WTC11 (cell line): ENCODE measurements at regions not wholly inside any gene's neighbourhood (a gene's known extent, or its start where the extent isn't known, plus 50 kb on each side); places are given as distances from the start of the nearest gene placed in this dataset.
A peak's percentile ranks its signal among the peaks of the same experiment; 100 is the strongest.

Experiments used
- ATAC-seq: fragments of 200-7000 bp; cut with Tn5 transposase; 2 replicates; pipeline ENCODE4 v1.10.0; 2021; ENCODE audit warnings: mild to moderate bottlenecking, moderate library complexity
- CTCF ChIA-PET: fragments of 300-600 bp; sonication (Branson Sonifier 250); formaldehyde crosslinking; loops from one replicate; lab custom pipeline; 2021; ENCODE audit warnings: antibody characterized with exemption; lab: Charles Lee
- POLR2A ChIA-PET: fragments of 350-600 bp; sonication (Branson Sonifier 250); formaldehyde crosslinking; loops from one replicate; lab custom pipeline; 2021; ENCODE audit warnings: antibody characterized with exemption; lab: Charles Lee
- DNase-seq: peaks from one replicate; pipeline ENCODE4 v3.0.0; 2021; ENCODE audit warnings: low spot score
- H3K27ac Mint-ChIP-seq: 2 replicates; pipeline ENCODE4 v1.8.0; 2021; ENCODE audit warnings: mixed read lengths
- H3K27me3 Mint-ChIP-seq: 2 replicates; pipeline ENCODE4 v1.8.0; 2021; ENCODE audit warnings: low read depth, mild to moderate bottlenecking, moderate library complexity, mixed read lengths
- H3K36me3 Mint-ChIP-seq: 2 replicates; pipeline ENCODE4 v1.8.0; 2021; ENCODE audit warnings: mixed read lengths
- H3K4me1 Mint-ChIP-seq: 2 replicates; pipeline ENCODE4 v1.8.0; 2022; ENCODE audit warnings: mixed read lengths
- H3K4me3 Mint-ChIP-seq: 2 replicates; pipeline ENCODE4 v1.8.0; 2021; ENCODE audit warnings: mild to moderate bottlenecking, moderate library complexity, mixed read lengths
- H3K9me3 Mint-ChIP-seq: 2 replicates; pipeline ENCODE4 v1.8.0; 2021; ENCODE audit warnings: mixed read lengths
- ATF1 ChIP-seq: sonication (generic); formaldehyde crosslinking; IDR thresholded peaks from 2 replicates; pipeline ENCODE4 v1.8.1; 2023; ENCODE audit warnings: mild to moderate bottlenecking, moderate library complexity, missing genetic modification reagents
- CBFB ChIP-seq: sonication (generic); formaldehyde crosslinking; IDR thresholded peaks from 2 replicates; pipeline ENCODE4 v1.8.1; 2022; ENCODE audit warnings: mild to moderate bottlenecking, low read depth, missing genetic modification reagents
- GRHL2 ChIP-seq: fragments of 250-450 bp; sonication (Bioruptor Pico); IDR thresholded peaks from 2 replicates; pipeline ENCODE4 v1.8.0; 2022; ENCODE audit warnings: mild to moderate bottlenecking, moderate library complexity; ENCODE audit not compliant: insufficient replicate concordance, severe bottlenecking
- HMGA2 ChIP-seq: fragments of 250-450 bp; sonication (Bioruptor Pico); IDR thresholded peaks from 2 replicates; pipeline ENCODE4 v1.4.0; 2021; ENCODE audit warnings: mild to moderate bottlenecking, moderate library complexity
- NFYB ChIP-seq: sonication (generic); formaldehyde crosslinking; conservative IDR thresholded peaks from 2 replicates; pipeline ENCODE4 v1.8.0; 2022; ENCODE audit warnings: low read depth, missing genetic modification reagents
- RELA ChIP-seq: sonication (generic); formaldehyde crosslinking; IDR thresholded peaks from 2 replicates; pipeline ENCODE4 v1.8.1; 2022; ENCODE audit warnings: missing genetic modification reagents, mild to moderate bottlenecking, borderline replicate concordance
- TCF7 ChIP-seq: sonication (generic); formaldehyde crosslinking; IDR thresholded peaks from 2 replicates; pipeline ENCODE4 v1.8.0; 2022; ENCODE audit warnings: mild to moderate bottlenecking, low read depth, missing genetic modification reagents, moderate library complexity
- TP53 ChIP-seq: sonication (generic); formaldehyde crosslinking; IDR thresholded peaks from 2 replicates; pipeline ENCODE4 v1.8.1; 2023; ENCODE audit warnings: mild to moderate bottlenecking, missing genetic modification reagents
- ZBTB21 ChIP-seq: sonication (generic); formaldehyde crosslinking; IDR thresholded peaks from 2 replicates; pipeline ENCODE4 v1.8.1; 2023; ENCODE audit warnings: mild to moderate bottlenecking, missing genetic modification reagents, borderline replicate concordance
- ZNF121 ChIP-seq: sonication (generic); formaldehyde crosslinking; IDR thresholded peaks from 2 replicates; pipeline ENCODE4 v1.8.0; 2023; ENCODE audit warnings: missing genetic modification reagents
- ZNF232 ChIP-seq: sonication (generic); formaldehyde crosslinking; IDR thresholded peaks from 2 replicates; pipeline ENCODE4 v1.8.0; 2022; ENCODE audit warnings: mild to moderate bottlenecking, missing genetic modification reagents
- ZNF317 ChIP-seq: sonication (generic); formaldehyde crosslinking; IDR thresholded peaks from 2 replicates; pipeline ENCODE4 v1.8.1; 2023; ENCODE audit warnings: low read depth, mild to moderate bottlenecking, moderate library complexity, missing genetic modification reagents, borderline replicate concordance
- TF ChIP-seq, protein P1 (sequence below): sonication (generic); formaldehyde crosslinking; IDR thresholded peaks from 2 replicates; pipeline ENCODE4 v1.8.0; 2022; ENCODE audit warnings: mild to moderate bottlenecking, missing genetic modification reagents
- TF ChIP-seq, protein P2 (sequence below): fragments of 250-450 bp; sonication (Bioruptor Pico); IDR thresholded peaks from 2 replicates; pipeline ENCODE4 v2.1.2; 2022; ENCODE audit warnings: mild to moderate bottlenecking, moderate library complexity
- TF ChIP-seq, protein P3 (sequence below): fragments of 250-450 bp; sonication (Bioruptor Pico); IDR thresholded peaks from 2 replicates; pipeline ENCODE4 v1.9.0; 2021; ENCODE audit warnings: moderate library complexity, mild to moderate bottlenecking, inconsistent platforms, borderline replicate concordance
- TF ChIP-seq, protein P4 (sequence below): fragments of 200-600 bp; IDR thresholded peaks from 2 replicates; pipeline ENCODE4 v1.8.0; 2022; ENCODE audit warnings: antibody characterized with exemption
- TF ChIP-seq, protein P5 (sequence below): sonication (generic); formaldehyde crosslinking; IDR thresholded peaks from 2 replicates; pipeline ENCODE4 v1.8.0; 2022; ENCODE audit warnings: mild to moderate bottlenecking, missing genetic modification reagents
- TF ChIP-seq, protein P6 (sequence below): fragments of 250-450 bp; sonication (Bioruptor Pico); conservative IDR thresholded peaks from 2 replicates; pipeline ENCODE4 v1.9.0; 2021; ENCODE audit warnings: mild to moderate bottlenecking

DNA sequence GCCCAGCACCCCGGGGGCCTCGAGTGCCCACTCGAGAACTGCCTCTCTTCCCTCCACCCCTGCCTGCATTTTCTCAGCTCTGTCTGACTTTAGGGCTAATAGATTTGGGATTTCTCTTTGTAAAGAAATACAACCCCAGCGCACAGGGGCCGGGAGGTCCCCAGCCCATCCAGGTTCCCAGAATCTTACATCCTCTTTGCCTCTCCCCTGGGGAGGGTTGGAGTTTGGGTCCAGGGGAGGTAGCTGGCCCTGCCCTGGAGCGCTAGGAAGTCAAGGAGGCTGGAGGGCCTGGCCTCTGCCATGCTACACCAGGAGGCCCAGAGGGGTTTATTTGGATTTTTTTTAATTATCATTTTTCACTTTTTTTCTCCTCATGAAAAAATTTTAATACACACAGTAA, 65.7 kb upstream of the LMO1 start:
- Mint-ChIP-seq H3K27me3 (no peaks in the 10 kb centered on the region), H3K27ac (no peak overlapping the region), H3K4me3 (no peak overlapping the region), H3K36me3 (no peaks in the 10 kb centered on the region), H3K9me3 (no peaks in the 10 kb centered on the region), H3K4me1 (peaks cover 37% of the 10 kb centered on the region)
- no peak for ATAC-seq
- ChIA-PET POLR2A (no interaction called here), CTCF (interaction anchor here (0.6 to 2.5 kb wide), 12 partner anchors 10 to 597 kb away, joined by 3 to 14 read pairs (median 4); partner anchors contain the start of gene LMO1)
- no peak for DNase-seq
- TF ChIP-seq, protein P1, sequence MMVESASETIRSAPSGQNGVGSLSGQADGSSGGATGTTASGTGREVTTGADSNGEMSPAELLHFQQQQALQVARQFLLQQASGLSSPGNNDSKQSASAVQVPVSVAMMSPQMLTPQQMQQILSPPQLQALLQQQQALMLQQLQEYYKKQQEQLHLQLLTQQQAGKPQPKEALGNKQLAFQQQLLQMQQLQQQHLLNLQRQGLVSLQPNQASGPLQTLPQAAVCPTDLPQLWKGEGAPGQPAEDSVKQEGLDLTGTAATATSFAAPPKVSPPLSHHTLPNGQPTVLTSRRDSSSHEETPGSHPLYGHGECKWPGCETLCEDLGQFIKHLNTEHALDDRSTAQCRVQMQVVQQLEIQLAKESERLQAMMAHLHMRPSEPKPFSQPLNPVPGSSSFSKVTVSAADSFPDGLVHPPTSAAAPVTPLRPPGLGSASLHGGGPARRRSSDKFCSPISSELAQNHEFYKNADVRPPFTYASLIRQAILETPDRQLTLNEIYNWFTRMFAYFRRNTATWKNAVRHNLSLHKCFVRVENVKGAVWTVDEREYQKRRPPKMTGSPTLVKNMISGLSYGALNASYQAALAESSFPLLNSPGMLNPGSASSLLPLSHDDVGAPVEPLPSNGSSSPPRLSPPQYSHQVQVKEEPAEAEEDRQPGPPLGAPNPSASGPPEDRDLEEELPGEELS (CRISPR knock-in tag): no peak
- TF ChIP-seq RELA (no peak), CBFB (no peak), GRHL2 (CRISPR knock-in tag) (no peak), ATF1 (CRISPR knock-in tag) (no peak), TCF7 (CRISPR knock-in tag) (no peak), NFYB (no peak)

DNA sequence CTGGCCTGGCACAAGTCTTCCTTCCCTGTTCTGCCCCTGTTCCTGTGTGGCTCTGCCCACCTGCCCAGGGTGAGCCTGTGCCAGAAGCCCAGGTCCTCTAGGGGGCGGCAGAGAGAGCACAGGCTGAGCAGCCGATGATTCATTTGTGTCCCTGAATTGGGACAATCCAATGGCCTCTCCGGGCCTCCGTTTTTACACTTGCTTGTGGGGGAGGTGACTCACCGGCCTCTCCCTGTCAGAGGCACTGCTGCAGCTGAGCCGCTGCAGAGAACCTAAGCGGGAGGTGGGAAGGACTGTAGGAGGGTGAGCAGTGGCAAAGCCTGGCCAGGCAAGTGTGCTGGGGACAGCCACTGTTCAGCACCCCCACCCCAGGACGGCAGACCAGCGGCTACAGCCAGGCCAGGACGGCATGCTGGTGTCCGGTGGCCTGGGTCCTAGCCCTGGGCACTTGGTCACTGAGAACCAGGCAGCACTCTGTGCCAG, 65.2 kb upstream of the LMO1 start:
- CTCF ChIA-PET: interaction anchor here (0.6 to 2.5 kb wide), 10 partner anchors 10 to 597 kb away, joined by 3 to 14 read pairs (median 4); partner anchors contain the start of gene LMO1
- DNase-seq: peak; percentile 91
- peak overlapping the region; percentile 42 for H3K4me3 Mint-ChIP-seq

More for the DNA sequence above, 65.2 kb upstream of the LMO1 start:
- no peaks in the 10 kb centered on the region for H3K27me3 Mint-ChIP-seq
- H3K36me3 Mint-ChIP-seq: no peaks in the 10 kb centered on the region
- H3K9me3 Mint-ChIP-seq: no peaks in the 10 kb centered on the region
- POLR2A ChIA-PET: no interaction called here
- H3K4me1 Mint-ChIP-seq: peaks cover 37% of the 10 kb centered on the region
- no peak overlapping the region for H3K27ac Mint-ChIP-seq
- peak; percentile 84 for ATAC-seq
- no peak for TF ChIP-seq ZNF232 (CRISPR knock-in tag)
- TF ChIP-seq, protein P2, sequence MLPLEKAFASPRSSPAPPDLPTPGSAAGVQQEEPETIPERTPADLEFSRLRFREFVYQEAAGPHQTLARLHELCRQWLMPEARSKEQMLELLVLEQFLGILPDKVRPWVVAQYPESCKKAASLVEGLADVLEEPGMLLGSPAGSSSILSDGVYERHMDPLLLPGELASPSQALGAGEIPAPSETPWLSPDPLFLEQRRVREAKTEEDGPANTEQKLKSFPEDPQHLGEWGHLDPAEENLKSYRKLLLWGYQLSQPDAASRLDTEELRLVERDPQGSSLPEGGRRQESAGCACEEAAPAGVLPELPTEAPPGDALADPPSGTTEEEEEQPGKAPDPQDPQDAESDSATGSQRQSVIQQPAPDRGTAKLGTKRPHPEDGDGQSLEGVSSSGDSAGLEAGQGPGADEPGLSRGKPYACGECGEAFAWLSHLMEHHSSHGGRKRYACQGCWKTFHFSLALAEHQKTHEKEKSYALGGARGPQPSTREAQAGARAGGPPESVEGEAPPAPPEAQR (CRISPR knock-in tag): no peak
- TF ChIP-seq, protein P3, sequence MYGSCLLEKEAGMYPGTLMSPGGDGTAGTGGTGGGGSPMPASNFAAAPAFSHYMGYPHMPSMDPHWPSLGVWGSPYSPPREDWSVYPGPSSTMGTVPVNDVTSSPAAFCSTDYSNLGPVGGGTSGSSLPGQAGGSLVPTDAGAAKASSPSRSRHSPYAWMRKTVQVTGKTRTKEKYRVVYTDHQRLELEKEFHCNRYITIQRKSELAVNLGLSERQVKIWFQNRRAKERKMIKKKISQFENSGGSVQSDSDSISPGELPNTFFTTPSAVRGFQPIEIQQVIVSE (CRISPR knock-in tag): no peak
- peak; percentile 43; the same call in 1 of the 2 replicates for TF ChIP-seq ZNF121 (CRISPR knock-in tag)
- TF ChIP-seq HMGA2 (CRISPR knock-in tag): no peak
- TF ChIP-seq TP53: 0 out of 2 replicates have a peak, but pooled peaks have one; percentile 36
- TF ChIP-seq, protein P4, sequence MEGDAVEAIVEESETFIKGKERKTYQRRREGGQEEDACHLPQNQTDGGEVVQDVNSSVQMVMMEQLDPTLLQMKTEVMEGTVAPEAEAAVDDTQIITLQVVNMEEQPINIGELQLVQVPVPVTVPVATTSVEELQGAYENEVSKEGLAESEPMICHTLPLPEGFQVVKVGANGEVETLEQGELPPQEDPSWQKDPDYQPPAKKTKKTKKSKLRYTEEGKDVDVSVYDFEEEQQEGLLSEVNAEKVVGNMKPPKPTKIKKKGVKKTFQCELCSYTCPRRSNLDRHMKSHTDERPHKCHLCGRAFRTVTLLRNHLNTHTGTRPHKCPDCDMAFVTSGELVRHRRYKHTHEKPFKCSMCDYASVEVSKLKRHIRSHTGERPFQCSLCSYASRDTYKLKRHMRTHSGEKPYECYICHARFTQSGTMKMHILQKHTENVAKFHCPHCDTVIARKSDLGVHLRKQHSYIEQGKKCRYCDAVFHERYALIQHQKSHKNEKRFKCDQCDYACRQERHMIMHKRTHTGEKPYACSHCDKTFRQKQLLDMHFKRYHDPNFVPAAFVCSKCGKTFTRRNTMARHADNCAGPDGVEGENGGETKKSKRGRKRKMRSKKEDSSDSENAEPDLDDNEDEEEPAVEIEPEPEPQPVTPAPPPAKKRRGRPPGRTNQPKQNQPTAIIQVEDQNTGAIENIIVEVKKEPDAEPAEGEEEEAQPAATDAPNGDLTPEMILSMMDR: peak; percentile 80
- TF ChIP-seq, protein P5, sequence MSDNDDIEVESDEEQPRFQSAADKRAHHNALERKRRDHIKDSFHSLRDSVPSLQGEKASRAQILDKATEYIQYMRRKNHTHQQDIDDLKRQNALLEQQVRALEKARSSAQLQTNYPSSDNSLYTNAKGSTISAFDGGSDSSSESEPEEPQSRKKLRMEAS: no peak
- TF ChIP-seq, protein P6, sequence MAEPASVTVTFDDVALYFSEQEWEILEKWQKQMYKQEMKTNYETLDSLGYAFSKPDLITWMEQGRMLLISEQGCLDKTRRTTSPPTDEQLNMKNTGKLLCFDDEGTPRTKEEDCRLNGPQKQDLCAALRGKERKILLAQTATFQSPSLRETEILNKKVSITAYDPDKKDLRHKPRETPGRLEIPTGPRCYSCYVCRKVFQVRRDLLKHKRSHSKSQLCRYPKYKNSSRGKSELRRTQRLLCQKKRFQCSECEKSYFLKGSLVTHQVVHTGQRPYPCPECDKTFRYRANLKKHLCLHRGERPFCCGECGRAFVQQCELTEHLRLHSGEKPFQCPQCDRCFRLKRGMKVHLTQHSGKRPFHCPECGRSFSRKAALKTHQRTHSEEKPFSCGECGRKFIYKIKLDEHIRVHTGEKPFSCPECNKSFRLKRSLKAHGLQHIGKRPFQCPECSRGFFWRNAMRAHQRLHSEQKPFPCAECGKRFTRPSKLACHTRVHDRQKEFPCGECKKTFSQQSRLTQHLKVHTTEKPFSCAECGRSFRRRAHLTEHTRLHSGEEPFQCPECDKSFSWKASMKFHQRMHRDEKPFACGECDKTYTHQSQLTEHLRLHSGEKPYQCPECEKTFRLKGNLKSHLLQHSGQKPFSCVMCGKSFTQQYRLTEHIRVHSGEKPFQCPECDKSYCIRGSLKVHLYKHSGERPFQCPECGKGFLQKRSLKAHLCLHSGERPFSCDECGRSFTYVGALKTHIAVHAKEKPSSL (CRISPR knock-in tag): no peak
- TF ChIP-seq ZNF317 (CRISPR knock-in tag): peak; percentile 89
- TF ChIP-seq ZBTB21 (CRISPR knock-in tag): 0 out of 2 replicates have a peak, but pooled peaks have one; percentile 60
